Vagina (tissue), 2 donors: ENCODE measurements at regions not wholly inside any gene's neighbourhood (a gene's known extent, or its start where the extent isn't known, plus 50 kb on each side); places are given as distances from the start of the nearest gene placed in this dataset.

ENCODE experiments used
- CTCF ChIP-seq, 3 experiments: fragments of 450-650 bp in 2 of 3; fragments of 200-600 bp in 1 of 3; sonication (generic) in 1 of 3; IDR thresholded peaks; one replicate each; pipeline ENCODE4 v1.5.1; 2017 to 2019; ENCODE audit warnings: antibody characterized with exemption in 3 of 3, mild to moderate bottlenecking in 2 of 3, moderate library complexity in 2 of 3
- POLR2AphosphoS5 ChIP-seq, 2 donors: sonication (generic); formaldehyde crosslinking; IDR thresholded peaks; one replicate each; pipeline ENCODE4 v1.9.0; 2017; ENCODE audit warnings: antibody characterized with exemption in 2 of 2, mild to moderate bottlenecking in 2 of 2, low read depth in 1 of 2; ENCODE audit not compliant: insufficient read depth in 1 of 2

- no peak for TF ChIP-seq CTCF (IDR thresholded peaks at IDR 0.05)
- TF ChIP-seq POLR2AphosphoS5 (IDR thresholded peaks at IDR 0.05; ENCODE audit: insufficient read depth in 1 of 2, low read depth in 1 of 2), result no peak
These were observed 308.5 kb downstream of the CENPC start for GRCh38 chr4:67236788-67237187.
